HCT116 (cell line): ENCODE measurements at regions not wholly inside any gene's neighbourhood (a gene's known extent, or its start where the extent isn't known, plus 50 kb on each side); places are given as distances from the start of the nearest gene placed in this dataset.

Source experiments
- CEBPB ChIP-seq: IDR thresholded peaks from 2 replicates; pipeline ENCODE4 v1.6.1; 2012; ENCODE audit warnings: low read depth
- CTCF ChIP-seq, 3 experiments: fragments of 200-600 bp in 1 of 3; sonication (generic) in 1 of 3; IDR thresholded peaks in 2 of 3; conservative IDR thresholded peaks in 1 of 3; 2 replicates each; pipeline ENCODE4 v1.5.1; 2012 to 2017; ENCODE audit warnings: low read depth in 2 of 3, low read length in 2 of 3, antibody characterized with exemption in 1 of 3, borderline replicate concordance in 1 of 3, control low read depth in 1 of 3, mild to moderate bottlenecking in 1 of 3, mixed read lengths in 1 of 3, mixed run types in 1 of 3, moderate library complexity in 1 of 3; ENCODE audit not compliant: insufficient read depth in 1 of 3
- ELF1 ChIP-seq: IDR thresholded peaks from 2 replicates; pipeline ENCODE4 v1.6.1; 2012; ENCODE audit warnings: low read depth, borderline replicate concordance
- FOSL1 ChIP-seq: IDR thresholded peaks from 2 replicates; pipeline ENCODE4 v1.6.1; 2012; ENCODE audit warnings: low read depth
- MAX ChIP-seq: IDR thresholded peaks from 2 replicates; pipeline ENCODE4 v1.6.1; 2012
- POLR2A ChIP-seq: IDR thresholded peaks from 2 replicates; pipeline ENCODE4 v1.7.0; 2011; ENCODE audit warnings: borderline replicate concordance; ENCODE audit not compliant: insufficient read depth, insufficient read length; ENCODE audit errors: extremely low read depth
- POLR2AphosphoS5 ChIP-seq: IDR thresholded peaks from 2 replicates; pipeline ENCODE4 v1.6.1; 2011; ENCODE audit warnings: mild to moderate bottlenecking, low read depth, low read length, moderate library complexity
- REST ChIP-seq: IDR thresholded peaks from 2 replicates; pipeline ENCODE4 v1.6.1; 2012; ENCODE audit warnings: low read depth
- SIN3A ChIP-seq: IDR thresholded peaks from 2 replicates; pipeline ENCODE4 v1.6.1; 2012; ENCODE audit warnings: low read depth
- SP1 ChIP-seq: IDR thresholded peaks from 2 replicates; pipeline ENCODE4 v1.6.1; 2012; ENCODE audit warnings: low read depth
- TCF7L2 ChIP-seq: IDR thresholded peaks from 2 replicates; pipeline ENCODE4 v1.7.0; 2011; ENCODE audit warnings: borderline replicate concordance, inconsistent platforms; ENCODE audit not compliant: insufficient read depth, insufficient read length; ENCODE audit errors: extremely low read depth

DNA sequence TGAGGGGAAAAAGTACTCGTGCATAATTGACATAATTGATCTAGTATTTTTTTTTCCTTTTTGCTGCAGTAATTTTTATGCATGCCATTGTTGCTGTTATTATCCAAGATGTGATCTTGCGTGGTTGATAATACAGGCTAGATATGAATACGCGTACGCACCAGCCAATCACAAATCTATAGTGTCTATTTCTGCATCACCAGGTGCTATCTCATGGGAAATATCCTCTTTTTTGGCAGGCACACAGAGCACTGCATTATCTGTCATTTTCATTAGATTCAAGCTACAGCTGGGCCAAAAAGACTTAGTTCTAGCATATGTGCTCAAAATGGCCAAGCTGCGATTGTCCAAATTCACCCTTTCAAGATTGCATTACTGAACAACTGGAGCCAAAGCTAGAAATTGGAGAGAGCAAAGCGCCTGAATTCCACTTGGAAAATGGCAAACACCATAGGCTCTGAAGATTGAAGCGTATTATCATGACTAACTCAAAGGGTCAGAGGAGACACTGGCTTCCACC lies 181.1 kb downstream of the TSHZ3 start:
- TF ChIP-seq POLR2AphosphoS5 (no peak), FOSL1 (no peak), POLR2A (no peak), CTCF (IDR thresholded peaks at IDR 0.05 in 2 of 3, conservative IDR thresholded peaks at IDR 0.05 in 1 of 3; ENCODE audit: borderline replicate concordance in 1 of 3, insufficient read depth in 1 of 3, low read depth in 2 of 3, low read length in 2 of 3) (no peak), SIN3A (no peak), REST (no peak), ELF1 (no peak), CEBPB (no peak), MAX (no peak), SP1 (no peak), TCF7L2 (no peak)
